Testis (tissue), 2 donors: ENCODE measurements at regions not wholly inside any gene's neighbourhood (a gene's known extent, or its start where the extent isn't known, plus 50 kb on each side); places are given as distances from the start of the nearest gene placed in this dataset.

Experiments
- CTCF ChIP-seq, 3 experiments: fragments of 450-650 bp in 2 of 3; fragments of 200-600 bp in 1 of 3; sonication (generic) in 1 of 3; IDR thresholded peaks; one replicate each; pipeline ENCODE4 v1.5.1; 2016 to 2019; ENCODE audit warnings: antibody characterized with exemption in 3 of 3, mild to moderate bottlenecking in 2 of 3, moderate library complexity in 1 of 3
- POLR2A ChIP-seq: fragments of 450-650 bp; IDR thresholded peaks from one replicate; pipeline ENCODE4 v1.6.1; 2017; ENCODE audit warnings: antibody characterized with exemption, mild to moderate bottlenecking, moderate library complexity

DNA sequence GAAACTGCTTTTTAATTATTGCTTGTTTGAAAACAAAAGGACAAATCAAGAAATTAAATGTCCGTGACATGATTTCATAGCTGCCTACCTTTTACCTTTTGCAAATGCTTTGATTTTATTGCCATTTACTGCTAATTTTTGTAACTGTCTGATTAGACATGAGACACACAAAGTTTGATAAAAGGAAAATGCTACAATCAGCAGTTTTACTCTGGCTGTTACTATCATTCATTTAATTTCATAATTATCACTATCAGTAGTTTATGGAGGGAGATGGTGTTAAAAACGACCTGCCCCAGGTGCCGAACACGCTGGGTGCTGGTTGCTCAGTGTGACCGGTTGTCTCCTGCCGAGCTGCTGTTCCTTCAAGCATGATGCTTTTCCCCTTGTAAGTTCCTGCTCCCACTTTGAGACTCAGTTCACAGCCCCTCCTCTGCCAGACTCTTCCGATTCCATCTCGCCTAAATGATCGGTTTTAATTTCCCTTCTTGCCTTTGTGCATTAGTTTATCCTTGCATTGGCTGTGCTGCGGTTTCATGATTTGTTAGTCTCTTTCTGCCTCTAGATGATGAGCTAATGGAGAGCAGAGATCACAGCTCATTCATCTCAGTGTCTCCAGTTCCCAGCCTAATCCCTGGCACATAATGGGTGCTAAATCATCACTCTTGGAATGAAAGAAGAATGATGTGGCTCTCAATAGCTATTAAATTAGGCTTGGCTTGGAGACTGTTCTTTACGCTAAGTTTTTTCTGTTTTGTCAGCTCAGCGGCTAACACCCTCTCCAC lies 110.6 kb downstream of the PFKFB3 start:
- TF ChIP-seq CTCF (IDR thresholded peaks at IDR 0.05) (no peak), POLR2A (no peak)
